ENCODE measurements at regions not wholly inside any gene's neighbourhood (a gene's known extent, or its start where the extent isn't known, plus 50 kb on each side); places are given as distances from the start of the nearest gene placed in this dataset.

DNA sequence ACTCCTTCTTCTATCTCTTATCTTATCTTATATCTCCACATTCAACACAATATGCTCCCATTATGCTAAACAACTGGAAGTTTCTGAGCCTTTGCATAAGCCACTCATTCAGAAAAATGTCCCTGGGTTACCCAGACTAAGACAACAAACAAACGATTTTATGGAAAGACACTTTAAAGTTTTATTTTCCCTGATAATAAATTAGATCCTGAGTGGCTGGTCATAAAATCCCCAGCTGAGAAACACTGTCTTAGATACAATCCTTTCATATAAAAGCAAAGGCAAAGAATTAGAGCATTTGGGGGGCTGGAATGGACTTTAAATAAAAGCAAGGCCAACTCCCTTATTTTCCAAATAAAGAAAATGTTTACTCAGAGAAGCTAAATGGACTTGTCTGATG lies 322.3 kb downstream of the GBE1 start:
- Histone ChIP-seq H3K9me3 (no peaks in the 10 kb centered on the region), H3K27ac (no peak overlapping the region), H3K36me3 (no peaks in the 10 kb centered on the region), H3K4me3 (no peak overlapping the region), H3K4me1 (ENCODE audit: insufficient read depth) (peaks cover 5% of the 10 kb centered on the region), H3K27me3 (no peaks in the 10 kb centered on the region)
- no peak for DNase-seq
- TF ChIP-seq, protein P1, sequence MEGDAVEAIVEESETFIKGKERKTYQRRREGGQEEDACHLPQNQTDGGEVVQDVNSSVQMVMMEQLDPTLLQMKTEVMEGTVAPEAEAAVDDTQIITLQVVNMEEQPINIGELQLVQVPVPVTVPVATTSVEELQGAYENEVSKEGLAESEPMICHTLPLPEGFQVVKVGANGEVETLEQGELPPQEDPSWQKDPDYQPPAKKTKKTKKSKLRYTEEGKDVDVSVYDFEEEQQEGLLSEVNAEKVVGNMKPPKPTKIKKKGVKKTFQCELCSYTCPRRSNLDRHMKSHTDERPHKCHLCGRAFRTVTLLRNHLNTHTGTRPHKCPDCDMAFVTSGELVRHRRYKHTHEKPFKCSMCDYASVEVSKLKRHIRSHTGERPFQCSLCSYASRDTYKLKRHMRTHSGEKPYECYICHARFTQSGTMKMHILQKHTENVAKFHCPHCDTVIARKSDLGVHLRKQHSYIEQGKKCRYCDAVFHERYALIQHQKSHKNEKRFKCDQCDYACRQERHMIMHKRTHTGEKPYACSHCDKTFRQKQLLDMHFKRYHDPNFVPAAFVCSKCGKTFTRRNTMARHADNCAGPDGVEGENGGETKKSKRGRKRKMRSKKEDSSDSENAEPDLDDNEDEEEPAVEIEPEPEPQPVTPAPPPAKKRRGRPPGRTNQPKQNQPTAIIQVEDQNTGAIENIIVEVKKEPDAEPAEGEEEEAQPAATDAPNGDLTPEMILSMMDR (IDR thresholded peaks at IDR 0.05) = no peak
- intact Hi-C loops (cut with DNase I) = no loop called here
- 17 to 34% (median 30%) methylated on average over 1 of the region's 1 CpG for WGBS, 3 donors

DNA sequence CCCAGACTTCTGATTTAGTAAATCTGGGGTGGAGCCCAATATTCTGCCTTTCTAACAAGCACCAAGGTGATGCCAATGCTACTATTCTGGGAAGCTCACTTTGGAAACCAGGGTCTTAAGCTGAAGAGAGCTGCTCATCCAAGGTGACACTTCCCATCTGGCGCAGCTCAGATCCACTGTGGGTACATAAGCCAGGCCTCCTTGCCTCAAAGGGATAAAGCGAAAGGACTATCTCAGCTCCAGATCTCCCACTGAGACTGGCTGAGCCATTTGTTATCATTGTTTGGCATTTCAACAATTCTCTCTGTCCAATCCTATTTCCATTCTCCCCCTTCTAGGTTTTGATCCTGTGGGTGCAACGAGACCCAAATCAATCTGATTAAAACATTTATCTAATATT lies 323.8 kb downstream of the GBE1 start:
- TF ChIP-seq POLR2A (IDR thresholded peaks at IDR 0.05) = no peak
- no peak overlapping the region for H3K27ac ChIP-seq
- H3K27me3 ChIP-seq = no peaks in the 10 kb centered on the region
- no peak overlapping the region for H3K4me3 ChIP-seq
- H3K36me3 ChIP-seq = no peaks in the 10 kb centered on the region
- DNase-seq = no peak
- intact Hi-C loops (cut with DNase I) = no loop called here
- no peaks in the 10 kb centered on the region for H3K9me3 ChIP-seq
- 88 to 93% (median 90%) methylated on average over 3 of the region's 3 CpGs for WGBS, 3 donors
- H3K4me1 ChIP-seq (ENCODE audit: insufficient read depth) = no peaks in the 10 kb centered on the region

DNA sequence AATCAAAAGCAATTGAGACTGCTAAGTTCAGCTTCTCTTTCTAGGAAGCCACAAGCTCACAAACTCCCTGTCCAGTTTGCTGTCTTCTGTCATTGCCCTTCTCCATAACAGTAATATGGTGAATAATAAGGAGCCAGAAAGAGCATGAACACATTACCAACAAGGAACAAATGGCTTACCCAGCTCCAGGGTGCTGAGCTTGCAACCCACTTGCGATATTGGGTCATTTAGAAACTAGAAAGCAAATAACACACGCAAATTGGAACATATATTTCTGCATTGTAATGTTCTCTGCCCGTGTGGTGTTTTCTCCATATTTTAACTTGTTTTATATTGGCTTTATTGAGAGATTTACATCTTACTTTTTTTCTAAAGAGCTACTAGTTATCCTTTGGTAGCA lies 325.3 kb downstream of the GBE1 start:
- intact Hi-C loops (cut with DNase I) = no loop called here
- TF ChIP-seq, protein P1 (IDR thresholded peaks at IDR 0.05) = no peak
- no peak for TF ChIP-seq EP300 (IDR thresholded peaks at IDR 0.05)
- TF ChIP-seq POLR2A (IDR thresholded peaks at IDR 0.05) = no peak

DNA sequence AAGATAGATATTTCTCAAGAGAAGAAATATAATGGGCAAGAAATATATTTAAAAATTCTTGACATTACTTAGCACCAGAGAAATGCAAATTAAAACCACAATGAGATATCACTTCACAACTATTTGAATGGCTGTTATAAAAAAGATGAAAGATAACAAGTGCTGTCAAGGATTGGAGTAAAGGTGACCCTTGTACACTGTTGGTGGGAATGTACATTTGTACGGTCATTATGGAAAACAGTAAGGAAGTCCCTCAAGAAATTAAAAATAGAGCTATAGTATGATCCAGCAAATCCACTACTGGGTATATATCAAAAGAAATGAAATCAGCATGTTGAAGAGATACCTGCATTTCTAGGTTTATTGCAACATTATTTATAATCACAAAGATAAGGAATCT lies 326.4 kb downstream of the GBE1 start:
- Histone ChIP-seq H3K27me3 (no peaks in the 10 kb centered on the region), H3K4me3 (no peak overlapping the region), H3K4me1 (ENCODE audit: insufficient read depth) (no peaks in the 10 kb centered on the region), H3K9me3 (no peaks in the 10 kb centered on the region), H3K36me3 (no peaks in the 10 kb centered on the region), H3K27ac (no peak overlapping the region)
- 38 to 65% (median 47%) methylated on average over 1 of the region's 1 CpG for WGBS, 3 donors
- no peak for DNase-seq
- intact Hi-C loops (cut with DNase I) = no loop called here
- TF ChIP-seq, protein P1 (IDR thresholded peaks at IDR 0.05) = no peak
- TF ChIP-seq EP300 (IDR thresholded peaks at IDR 0.05) = no peak
- TF ChIP-seq POLR2A (IDR thresholded peaks at IDR 0.05) = no peak

More for the DNA sequence above, 325.3 kb downstream of the GBE1 start:
- 93 to 97% (median 96%) methylated on average over 3 of the region's 3 CpGs for WGBS, 3 donors
- H3K9me3 ChIP-seq = no peaks in the 10 kb centered on the region
- H3K27me3 ChIP-seq = no peaks in the 10 kb centered on the region
- H3K4me3 ChIP-seq = no peak overlapping the region
- DNase-seq = no peak
- H3K36me3 ChIP-seq = no peaks in the 10 kb centered on the region
- H3K4me1 ChIP-seq (ENCODE audit: insufficient read depth) = no peaks in the 10 kb centered on the region
- no peak overlapping the region for H3K27ac ChIP-seq

DNA sequence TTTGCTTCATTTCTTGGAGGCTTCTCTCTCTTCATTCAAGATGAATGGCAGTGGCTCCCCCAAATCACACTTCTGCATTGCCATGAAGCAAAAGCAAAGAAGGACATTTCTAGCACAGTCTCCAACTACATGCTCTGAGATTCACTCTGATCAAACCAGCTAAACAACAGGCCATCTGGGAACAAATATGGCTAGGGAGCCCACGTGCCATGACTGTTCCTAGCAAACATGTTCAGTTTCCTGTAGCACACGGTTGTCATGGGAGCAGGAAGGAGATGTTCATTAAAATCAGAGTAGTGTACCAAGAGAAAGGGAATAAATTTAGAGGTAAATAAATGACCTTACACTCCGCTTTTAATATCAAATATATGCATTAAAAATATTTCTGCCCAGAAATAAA lies 327.3 kb downstream of the GBE1 start:
- Histone ChIP-seq H3K27me3 (no peaks in the 10 kb centered on the region), H3K9me3 (no peaks in the 10 kb centered on the region), H3K36me3 (no peaks in the 10 kb centered on the region), H3K4me3 (no peak overlapping the region), H3K27ac (no peak overlapping the region), H3K4me1 (ENCODE audit: insufficient read depth) (no peaks in the 10 kb centered on the region)
- intact Hi-C loops (cut with DNase I) = no loop called here
- no peak for TF ChIP-seq POLR2A (IDR thresholded peaks at IDR 0.05)
- no peak for TF ChIP-seq EP300 (IDR thresholded peaks at IDR 0.05)
- TF ChIP-seq, protein P1 (IDR thresholded peaks at IDR 0.05) = no peak
- no peak for DNase-seq
- WGBS, 3 donors = 88 to 91% (median 90%) methylated on average over 3 of the region's 3 CpGs

Data from ovary (tissue), 7 donors.